Naive thymus-derived CD4-positive, alpha-beta T cell (primary cell): ENCODE measurements at regions not wholly inside any gene's neighbourhood (a gene's known extent, or its start where the extent isn't known, plus 50 kb on each side); places are given as distances from the start of the nearest gene placed in this dataset.

Experiments used
- ATAC-seq: fragments of 150-1000 bp; cut with Tn5 transposase; 2 replicates; pipeline ENCODE4 v1.10.0; 2021; ENCODE audit warnings: mild to moderate bottlenecking, moderate library complexity
- CTCF ChIA-PET: fragments of 350-600 bp; sonication (Branson Sonifier 250); formaldehyde crosslinking; loops from one replicate; lab custom pipeline; 2021; ENCODE audit warnings: antibody characterized with exemption; lab: Charles Lee
- POLR2A ChIA-PET: fragments of 350-600 bp; sonication (Branson Sonifier 250); formaldehyde crosslinking; loops from one replicate; lab custom pipeline; 2021; ENCODE audit warnings: antibody characterized with exemption, inconsistent platforms; lab: Charles Lee
- DNase-seq, 9 donors: peaks; one replicate each; pipeline versions ENCODE4 v3.0.0 to v3.0.0-alpha.2; 2020 to 2022; ENCODE audit warnings: mixed read lengths in 1 of 9
- H3K27ac ChIP-seq: one replicate; pipeline ENCODE4 v1.7.0; 2013; ENCODE audit warnings: mild to moderate bottlenecking, low read depth, low read length, moderate library complexity
- H3K27me3 ChIP-seq, 2 donors: one replicate each; pipeline ENCODE4 v1.7.0; 2013; ENCODE audit warnings: low read length in 2 of 2, mild to moderate bottlenecking in 2 of 2, moderate library complexity in 2 of 2; ENCODE audit not compliant: control insufficient read depth in 2 of 2, insufficient read depth in 2 of 2
- H3K36me3 ChIP-seq, 3 experiments: 1 replicate in 2 of 3; 2 replicates in 1 of 3; pipeline ENCODE4 v1.7.0; 2013; ENCODE audit warnings: low read length in 3 of 3, mild to moderate bottlenecking in 3 of 3, moderate library complexity in 1 of 3; ENCODE audit not compliant: insufficient read depth in 3 of 3, control insufficient read depth in 2 of 3
- H3K4me1 ChIP-seq, 2 donors: one replicate each; pipeline ENCODE4 v1.7.0; 2013; ENCODE audit warnings: low read length in 2 of 2, mild to moderate bottlenecking in 2 of 2, moderate library complexity in 1 of 2; ENCODE audit not compliant: control insufficient read depth in 2 of 2, insufficient read depth in 2 of 2
- H3K4me3 ChIP-seq: 2 replicates; pipeline ENCODE4 v1.7.0; 2013; ENCODE audit warnings: mild to moderate bottlenecking, low read length
- H3K9me3 ChIP-seq, 3 experiments: 1 replicate in 2 of 3; 2 replicates in 1 of 3; pipeline ENCODE4 v1.7.0; 2013; ENCODE audit warnings: low read length in 3 of 3; ENCODE audit not compliant: control insufficient read depth in 2 of 3
- H3K27ac Mint-ChIP-seq, 9 donors: one replicate each; pipeline ENCODE4 v1.8.0; 2020 to 2022; ENCODE audit warnings: mixed read lengths in 9 of 9, mild to moderate bottlenecking in 8 of 9, moderate library complexity in 5 of 9, inconsistent platforms in 2 of 9
- H3K27me3 Mint-ChIP-seq, 5 donors: one replicate each; pipeline ENCODE4 v1.8.0; 2021 to 2022; ENCODE audit warnings: mixed read lengths in 5 of 5, mild to moderate bottlenecking in 1 of 5
- H3K36me3 Mint-ChIP-seq, 5 donors: one replicate each; pipeline ENCODE4 v1.8.0; 2020 to 2022; ENCODE audit warnings: mixed read lengths in 5 of 5, mild to moderate bottlenecking in 3 of 5, inconsistent platforms in 1 of 5
- H3K4me1 Mint-ChIP-seq, 7 donors: one replicate each; pipeline ENCODE4 v1.8.0; 2020 to 2022; ENCODE audit warnings: mixed read lengths in 7 of 7, mild to moderate bottlenecking in 3 of 7, inconsistent platforms in 1 of 7
- H3K4me3 Mint-ChIP-seq, 10 donors: one replicate each; pipeline ENCODE4 v1.8.0; 2020 to 2022; ENCODE audit warnings: mild to moderate bottlenecking in 10 of 10, mixed read lengths in 10 of 10, moderate library complexity in 6 of 10, inconsistent platforms in 2 of 10
- H3K9me3 Mint-ChIP-seq, 11 donors: one replicate each; pipeline ENCODE4 v1.8.0; 2020 to 2022; ENCODE audit warnings: mixed read lengths in 11 of 11, mild to moderate bottlenecking in 4 of 11, inconsistent platforms in 1 of 11, moderate library complexity in 1 of 11
- intact Hi-C, 2 donors: fragments of 100-400 bp; cut with micrococcal nuclease; formaldehyde crosslinking; loops; one replicate each; pipeline ENCODE4 v1.15.1; 2023

GRCh38 chr12:46664761-46665287, 161.0 kb downstream of the SLC38A4 start:
- Histone ChIP-seq H3K27me3 (no peaks in the 10 kb centered on the region), H3K36me3 (no peaks in the 10 kb centered on the region), H3K9me3 (no peaks in the 10 kb centered on the region), H3K4me1 (peaks cover 0 to 9% of the 10 kb centered on the region in 2 donors), H3K4me3 (no peak overlapping the region), H3K27ac (no peak overlapping the region)
- ChIA-PET CTCF (interaction anchor here (0.7 to 1.6 kb wide), 2 partner anchors 13 to 181 kb away, joined by 3 to 4 read pairs; no protein-coding TSS in a partner anchor), POLR2A (no interaction called here)
- H3K4me3 Mint-ChIP-seq: peak overlapping the region in 1 of 10 donors; percentile 42
- H3K9me3 Mint-ChIP-seq: peaks cover 0 to 6% (median under 1%) of the 10 kb centered on the region in 11 donors
- H3K36me3 Mint-ChIP-seq: peaks cover 0 to 9% (median 3%) of the 10 kb centered on the region in 5 donors
- H3K27me3 Mint-ChIP-seq: no peaks in the 10 kb centered on the region
- ATAC-seq (peak; percentile 79), DNase-seq (no peak)
- peak overlapping the region in 1 of 9 donors; percentile 19 for H3K27ac Mint-ChIP-seq
- intact Hi-C loops: loop anchor here (5.0 to 10.0 kb wide), 6 partner anchors 58 to 673 kb away; partner anchors contain the start of gene SCAF11 (in 1 of the 2)
- H3K4me1 Mint-ChIP-seq: peaks cover 8 to 39% (median 18%) of the 10 kb centered on the region in 7 donors

- DNase-seq (no peak), ATAC-seq (no peak)
- no peak overlapping the region for H3K27ac ChIP-seq
- Mint-ChIP-seq H3K36me3 (peaks cover 0 to 2% (median under 1%) of the 10 kb centered on the region in 5 donors), H3K9me3 (no peaks in the 10 kb centered on the region), H3K4me3 (no peak overlapping the region), H3K27me3 (no peaks in the 10 kb centered on the region), H3K27ac (no peak overlapping the region), H3K4me1 (peaks cover 11 to 49% (median 28%) of the 10 kb centered on the region in 7 donors)
- peaks cover 0 to 9% of the 10 kb centered on the region in 2 donors for H3K4me1 ChIP-seq
- H3K9me3 ChIP-seq: no peaks in the 10 kb centered on the region
- ChIA-PET CTCF (interaction anchor here (0.9 kb wide), 1 partner anchor 11 kb away, joined by 3 read pairs; no protein-coding TSS in a partner anchor), POLR2A (interaction anchor here (0.8 kb wide), 1 partner anchor 336 kb away, joined by 3 read pairs; no protein-coding TSS in a partner anchor)
- intact Hi-C loops: loop anchor here (5.0 to 10.0 kb wide), 6 partner anchors 56 to 671 kb away; partner anchors contain the start of gene SCAF11 (in 1 of the 2)
- H3K4me3 ChIP-seq: no peak overlapping the region
- H3K27me3 ChIP-seq: no peaks in the 10 kb centered on the region
- H3K36me3 ChIP-seq: no peaks in the 10 kb centered on the region
Measured at GRCh38 chr12:46663318-46663717, 162.5 kb downstream of the SLC38A4 start.

GRCh38 chr12:46661110-46661845, 164.5 kb downstream of the SLC38A4 start:
- ChIA-PET CTCF (interaction anchor here (0.7 to 1.5 kb wide), 11 partner anchors 8 to 536 kb away, joined by 3 to 7 read pairs (median 3); no protein-coding TSS in a partner anchor), POLR2A (interaction anchor here (0.5 to 1.5 kb wide), 4 partner anchors 277 to 507 kb away, joined by 3 to 5 read pairs (median 4); no protein-coding TSS in a partner anchor)
- H3K4me1 ChIP-seq: peaks cover 0 to 9% of the 10 kb centered on the region in 2 donors
- Mint-ChIP-seq H3K27ac (peak overlapping the region in 4 of 9 donors; percentile 32 to 58 (median 40)), H3K27me3 (no peaks in the 10 kb centered on the region), H3K36me3 (peaks cover 0 to 3% (median 0%) of the 10 kb centered on the region in 5 donors), H3K4me1 (peaks cover 11 to 53% (median 28%) of the 10 kb centered on the region in 7 donors), H3K9me3 (no peaks in the 10 kb centered on the region), H3K4me3 (peak overlapping the region in 2 of 10 donors; percentile 31 to 43)
- H3K27ac ChIP-seq: no peak overlapping the region
- intact Hi-C loops: loop anchor here (1.0 to 10.0 kb wide), 17 partner anchors 54 to 669 kb away; partner anchors contain the start of gene SCAF11 (in 1 of the 2)
- DNase-seq (peak in 7 of 9 donors; percentile 18 to 61 (median 50)), ATAC-seq (peak; percentile 79)
- H3K36me3 ChIP-seq: no peaks in the 10 kb centered on the region
- H3K27me3 ChIP-seq: no peaks in the 10 kb centered on the region
- H3K9me3 ChIP-seq: no peaks in the 10 kb centered on the region
- no peak overlapping the region for H3K4me3 ChIP-seq

- Histone ChIP-seq H3K4me1 (peaks cover 0 to 9% of the 10 kb centered on the region in 2 donors), H3K4me3 (no peak overlapping the region), H3K27ac (no peak overlapping the region), H3K9me3 (no peaks in the 10 kb centered on the region), H3K27me3 (no peaks in the 10 kb centered on the region), H3K36me3 (no peaks in the 10 kb centered on the region)
- Mint-ChIP-seq H3K27me3 (no peaks in the 10 kb centered on the region), H3K27ac (peak overlapping the region in 5 of 9 donors; percentile 10 to 38 (median 30)), H3K4me3 (peak overlapping the region in 2 of 10 donors; percentile 31 to 43), H3K4me1 (peaks cover 11 to 52% (median 28%) of the 10 kb centered on the region in 7 donors), H3K36me3 (peaks cover 0 to 5% (median 0%) of the 10 kb centered on the region in 5 donors), H3K9me3 (peaks cover 0 to 3% (median 0%) of the 10 kb centered on the region in 11 donors)
- intact Hi-C loops: loop anchor here (1.0 to 10.0 kb wide), 17 partner anchors 53 to 668 kb away; partner anchors contain the start of gene SCAF11 (in 1 of the 2)
- ChIA-PET CTCF (interaction anchor here (1.0 to 1.4 kb wide), 6 partner anchors 8 to 536 kb away, joined by 3 to 7 read pairs (median 3); no protein-coding TSS in a partner anchor), POLR2A (interaction anchor here (0.5 to 1.0 kb wide), 2 partner anchors 277 to 507 kb away, joined by 3 to 5 read pairs; no protein-coding TSS in a partner anchor)
- ATAC-seq: peak; percentile 43
- DNase-seq: no peak
Measured at GRCh38 chr12:46660719-46661109, 165.1 kb downstream of the SLC38A4 start.

GRCh38 chr12:46660276-46660675, 165.5 kb downstream of the SLC38A4 start:
- CTCF ChIA-PET: no interaction called here
- DNase-seq: no peak
- no peak for ATAC-seq
- no peaks in the 10 kb centered on the region for H3K27me3 Mint-ChIP-seq
- peak overlapping the region in 3 of 10 donors; percentile 23 to 32 (median 31) for H3K4me3 Mint-ChIP-seq
- H3K27ac Mint-ChIP-seq: peak overlapping the region in 7 of 9 donors; percentile 7 to 92 (median 30)
- H3K4me1 Mint-ChIP-seq: peaks cover 11 to 48% (median 28%) of the 10 kb centered on the region in 7 donors
- intact Hi-C loops: loop anchor here (2.0 to 10.0 kb wide), 9 partner anchors 53 to 668 kb away; partner anchors contain the start of gene SCAF11 (in 1 of the 2)
- Histone ChIP-seq H3K27me3 (no peaks in the 10 kb centered on the region), H3K4me1 (peaks cover 0 to 9% of the 10 kb centered on the region in 2 donors), H3K27ac (no peak overlapping the region), H3K36me3 (no peaks in the 10 kb centered on the region), H3K9me3 (no peaks in the 10 kb centered on the region), H3K4me3 (no peak overlapping the region)
- H3K36me3 Mint-ChIP-seq: peaks cover 0 to 10% (median 2%) of the 10 kb centered on the region in 5 donors
- POLR2A ChIA-PET: no interaction called here
- H3K9me3 Mint-ChIP-seq: peaks cover 0 to 3% (median 0%) of the 10 kb centered on the region in 11 donors

GRCh38 chr12:46659824-46660223, 166.0 kb downstream of the SLC38A4 start:
- intact Hi-C loops: loop anchor here (2.0 to 10.0 kb wide), 9 partner anchors 53 to 668 kb away; partner anchors contain the start of gene SCAF11 (in 1 of the 2)
- Histone ChIP-seq H3K27ac (no peak overlapping the region), H3K36me3 (no peaks in the 10 kb centered on the region), H3K27me3 (no peaks in the 10 kb centered on the region), H3K9me3 (no peaks in the 10 kb centered on the region), H3K4me3 (no peak overlapping the region), H3K4me1 (peaks cover 0 to 9% of the 10 kb centered on the region in 2 donors)
- H3K27me3 Mint-ChIP-seq: no peaks in the 10 kb centered on the region
- peak overlapping the region in 5 of 10 donors; percentile 8 to 66 (median 15) for H3K4me3 Mint-ChIP-seq
- DNase-seq (no peak), ATAC-seq (no peak)
- ChIA-PET CTCF (interaction anchor here (0.8 kb wide), 2 partner anchors 18 to 136 kb away, joined by 3 read pairs; no protein-coding TSS in a partner anchor), POLR2A (no interaction called here)
- H3K9me3 Mint-ChIP-seq: peaks cover 0 to 5% (median 0%) of the 10 kb centered on the region in 11 donors
- peaks cover 0 to 13% (median 6%) of the 10 kb centered on the region in 5 donors for H3K36me3 Mint-ChIP-seq
- H3K4me1 Mint-ChIP-seq: peaks cover 11 to 44% (median 28%) of the 10 kb centered on the region in 7 donors
- H3K27ac Mint-ChIP-seq: peak overlapping the region in 7 of 9 donors; percentile 7 to 92 (median 40)
